ENCODE measurements at regions not wholly inside any gene's neighbourhood (a gene's known extent, or its start where the extent isn't known, plus 50 kb on each side); places are given as distances from the start of the nearest gene placed in this dataset.

- no peak for TF ChIP-seq CTCF (IDR thresholded peaks at IDR 0.05)
- peak in 1 of 3 donors; percentile 68 for TF ChIP-seq POLR2AphosphoS5 (IDR thresholded peaks at IDR 0.05)
Observed at GRCh38 chr20:17810062-17810631, 110.4 kb downstream of the BANF2 start.

Data from stomach (tissue), 4 donors.